ENCODE measurements at regions not wholly inside any gene's neighbourhood (a gene's known extent, or its start where the extent isn't known, plus 50 kb on each side); places are given as distances from the start of the nearest gene placed in this dataset.

- DNase-seq, result no peak
Measured at GRCh38 chr20:60591172-60591799, 633.1 kb downstream of the CDH26 start.

- DNase-seq, result no peak
Measured at GRCh38 chr20:60598528-60598927, 640.3 kb downstream of the CDH26 start.

GRCh38 chr20:60599381-60599780 lies 641.2 kb downstream of the CDH26 start:
- DNase-seq, result no peak

DNA sequence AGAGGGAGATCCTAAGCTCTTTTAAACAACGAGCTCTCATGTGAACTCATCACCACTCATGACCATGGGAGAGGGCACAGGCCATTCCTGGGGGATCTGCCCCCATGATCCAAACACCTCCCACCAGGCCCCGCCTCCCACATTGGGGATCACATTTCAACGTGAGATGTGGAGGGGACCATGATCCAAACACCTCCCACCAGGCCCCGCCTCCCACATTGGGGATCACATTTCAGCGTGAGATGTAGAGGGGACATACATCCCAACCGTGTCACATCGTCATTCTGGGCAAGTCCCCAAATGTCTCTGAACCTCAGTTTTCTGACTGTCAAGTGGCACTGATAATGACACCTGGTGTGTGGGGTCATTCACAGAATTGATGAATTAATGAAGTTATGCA lies 641.8 kb downstream of the CDH26 start:
- DNase-seq, result no peak

- no peak for DNase-seq
Measured at GRCh38 chr20:60624066-60624465, 628.0 kb upstream of the CDH4 start.

DNA sequence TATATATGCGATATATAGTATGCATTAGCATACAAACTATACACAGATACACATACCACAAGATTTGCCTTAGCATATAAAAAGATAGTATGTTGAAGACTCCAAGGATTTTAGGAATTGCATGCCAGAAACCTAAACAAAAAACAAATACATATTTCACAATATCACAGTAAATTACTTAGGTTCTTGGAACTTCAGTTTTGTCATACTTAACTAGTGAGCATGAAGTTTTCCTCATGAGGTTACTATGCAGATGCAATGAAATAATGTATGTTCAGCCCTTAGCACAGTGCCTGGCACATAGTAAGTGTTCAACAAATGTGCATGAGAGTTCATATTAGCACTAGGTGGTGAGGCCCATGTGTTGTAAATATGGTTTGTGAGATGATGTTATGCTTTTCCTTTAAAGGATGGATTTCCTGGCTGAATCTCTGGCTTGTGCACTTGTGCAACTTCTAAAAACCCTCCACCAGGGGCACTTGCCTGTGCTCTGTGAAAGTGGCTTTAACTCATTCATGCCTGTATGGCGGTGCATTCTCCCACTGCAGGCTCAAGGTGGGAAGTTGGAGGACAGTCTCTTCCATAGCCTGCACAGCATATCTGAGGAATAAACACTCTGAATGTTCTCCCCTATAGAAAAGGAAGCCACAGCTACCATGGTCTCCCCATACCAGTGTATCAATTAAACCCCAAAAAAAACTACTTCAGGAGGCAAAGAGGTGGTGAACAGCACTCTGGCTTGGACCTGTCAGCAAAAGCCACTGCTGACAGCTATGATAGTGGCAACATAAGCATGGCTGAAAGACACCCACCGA lies 624.1 kb upstream of the CDH4 start:
- no peak for DNase-seq

DNA sequence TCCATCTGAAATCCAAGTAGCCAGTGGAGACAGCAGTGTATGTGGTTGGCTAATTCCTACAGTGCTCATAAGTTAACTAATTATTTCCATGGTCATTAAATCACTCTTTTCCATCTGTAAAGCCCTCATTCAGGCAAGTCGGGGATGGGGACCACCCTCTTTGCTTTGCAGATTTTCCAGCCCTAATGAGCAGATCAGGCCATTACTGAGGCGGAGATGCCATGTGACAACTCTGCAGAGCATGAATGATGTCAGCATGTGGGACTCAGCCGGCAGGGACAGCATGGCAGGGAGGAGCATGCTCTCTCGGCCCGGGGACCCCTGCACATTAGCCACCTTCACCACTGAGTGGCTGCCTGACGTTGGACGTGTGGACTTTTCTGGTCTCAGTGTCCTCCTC lies 623.3 kb upstream of the CDH4 start:
- no peak for DNase-seq

DNA sequence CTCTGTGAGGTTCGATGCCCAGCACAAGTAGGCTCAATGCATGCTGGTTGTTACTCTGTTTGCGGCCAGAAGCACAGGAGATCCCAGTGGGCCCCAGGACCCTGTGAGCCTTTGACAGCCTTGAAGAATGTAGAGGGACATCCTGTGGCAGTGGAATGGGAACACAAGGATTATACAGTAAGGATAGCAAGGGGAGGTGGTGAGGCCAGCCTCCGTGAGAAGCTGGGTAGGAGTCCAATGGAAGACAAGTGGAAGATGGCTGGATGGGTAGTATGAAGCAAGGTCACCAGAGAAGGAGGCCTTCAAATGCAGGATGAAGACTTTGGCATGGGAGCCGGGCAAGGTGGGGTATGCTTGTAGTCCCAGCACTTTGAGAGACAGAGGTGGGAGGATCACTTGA lies 622.9 kb upstream of the CDH4 start:
- no peak for DNase-seq

DNA sequence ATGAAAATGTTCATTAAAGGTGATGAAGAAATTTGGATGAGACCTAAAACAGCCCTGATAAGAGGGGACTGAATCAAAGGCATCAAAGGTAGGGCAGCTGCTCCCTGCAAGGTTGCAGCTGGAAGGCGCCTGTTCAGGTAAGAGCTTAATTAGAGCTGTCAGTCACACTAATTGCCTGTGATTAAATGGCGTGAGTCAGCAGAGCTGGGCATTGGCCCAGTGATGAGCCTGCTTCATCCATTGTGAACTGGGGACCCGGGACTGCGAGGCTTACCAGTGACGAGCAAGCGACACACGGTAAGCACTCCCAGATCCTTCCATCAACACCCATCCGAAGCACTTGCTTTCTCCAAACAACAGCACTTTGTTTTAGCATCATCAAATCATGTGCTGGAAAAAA lies 621.5 kb upstream of the CDH4 start:
- DNase-seq, result no peak

GRCh38 chr20:60631585-60632287 lies 620.3 kb upstream of the CDH4 start:
- no peak for DNase-seq

GRCh38 chr20:60632391-60633262 lies 619.4 kb upstream of the CDH4 start:
- DNase-seq, result no peak

DNA sequence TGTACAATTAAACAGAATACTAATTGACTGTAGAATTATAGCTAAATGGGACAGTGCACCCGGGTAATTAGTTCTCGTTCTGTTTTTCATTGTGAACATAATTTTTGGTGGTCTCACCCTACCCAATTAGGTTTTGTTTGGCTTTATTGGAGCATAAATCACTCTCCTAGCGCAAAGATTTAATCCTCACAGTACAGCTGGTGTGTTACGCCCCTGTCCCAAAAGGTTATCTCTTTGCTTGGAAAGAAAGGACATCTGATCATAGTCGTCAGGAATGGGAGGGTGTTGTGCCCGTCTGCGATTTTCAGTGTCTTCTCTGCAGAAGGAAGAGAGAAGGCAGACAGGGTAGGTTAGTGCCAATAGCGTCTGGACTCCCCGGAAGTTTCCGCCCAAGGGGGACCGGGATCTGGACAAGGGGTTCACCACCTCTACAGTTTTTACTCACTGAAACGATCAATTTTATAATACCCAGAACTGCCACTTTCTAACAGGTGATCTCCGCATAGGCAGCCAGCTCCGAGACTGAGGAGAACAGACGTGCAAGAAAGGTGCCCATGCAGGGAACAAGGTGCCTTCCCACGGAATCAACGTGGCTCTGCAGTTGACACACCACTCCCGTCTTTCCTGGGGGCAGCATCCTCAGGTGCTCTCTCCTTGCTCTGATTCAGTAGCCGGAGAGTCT lies 617.4 kb upstream of the CDH4 start:
- no peak for DNase-seq

GRCh38 chr20:60636417-60636816 lies 615.6 kb upstream of the CDH4 start:
- DNase-seq, result no peak

DNA sequence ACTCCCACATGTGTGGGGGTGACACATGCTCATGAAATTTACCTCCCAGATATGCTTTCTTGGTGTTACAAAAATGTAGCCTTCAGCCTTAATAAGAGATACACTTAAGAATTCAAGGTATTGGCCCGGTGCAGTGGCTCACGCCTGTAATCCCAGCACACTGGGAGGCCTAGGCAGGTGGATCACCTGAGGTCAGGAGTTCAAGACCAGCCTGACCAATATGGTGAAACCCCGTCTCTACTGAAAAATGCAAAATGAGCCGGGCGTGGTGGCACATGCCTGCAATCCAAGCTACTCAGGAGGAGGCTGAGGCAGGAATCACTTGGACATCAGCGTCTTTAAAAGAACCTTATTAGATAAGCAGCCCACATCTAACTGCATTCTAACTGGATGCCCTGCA lies 614.3 kb upstream of the CDH4 start:
- no peak for DNase-seq

DNA sequence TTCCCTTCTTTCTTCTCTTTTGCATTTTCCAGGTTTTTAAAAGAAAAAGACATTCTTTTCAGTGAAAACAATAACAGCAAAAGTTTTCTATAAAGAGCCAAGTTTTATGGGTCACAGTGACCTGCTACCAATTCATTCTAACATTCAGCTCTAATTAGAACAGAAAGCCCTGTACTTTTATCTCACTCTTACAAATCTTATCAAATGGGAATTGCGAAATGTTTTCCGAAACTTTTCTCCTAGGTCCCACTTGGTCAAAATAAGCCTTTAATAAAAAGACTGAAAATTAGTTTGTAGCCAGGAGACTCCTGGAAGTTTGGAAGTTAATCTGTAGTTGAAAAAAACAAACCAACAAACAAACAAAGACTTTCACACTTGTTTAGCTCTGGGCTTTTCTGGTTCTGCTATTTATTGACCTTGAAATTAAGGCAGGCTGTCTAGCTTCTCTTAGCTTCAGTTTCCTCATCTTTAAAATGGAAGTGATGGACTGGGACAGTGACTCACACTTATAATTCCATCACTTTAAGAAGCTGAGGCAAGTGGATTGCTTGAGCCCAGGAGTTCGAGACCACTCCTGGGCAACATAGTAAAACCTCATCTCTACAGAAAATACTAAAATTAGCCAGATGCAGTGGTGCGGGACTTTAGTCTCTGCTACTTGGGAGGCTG lies 613.5 kb upstream of the CDH4 start:
- no peak for DNase-seq

GRCh38 chr20:60641879-60642447 lies 610.1 kb upstream of the CDH4 start:
- DNase-seq, result no peak

DNA sequence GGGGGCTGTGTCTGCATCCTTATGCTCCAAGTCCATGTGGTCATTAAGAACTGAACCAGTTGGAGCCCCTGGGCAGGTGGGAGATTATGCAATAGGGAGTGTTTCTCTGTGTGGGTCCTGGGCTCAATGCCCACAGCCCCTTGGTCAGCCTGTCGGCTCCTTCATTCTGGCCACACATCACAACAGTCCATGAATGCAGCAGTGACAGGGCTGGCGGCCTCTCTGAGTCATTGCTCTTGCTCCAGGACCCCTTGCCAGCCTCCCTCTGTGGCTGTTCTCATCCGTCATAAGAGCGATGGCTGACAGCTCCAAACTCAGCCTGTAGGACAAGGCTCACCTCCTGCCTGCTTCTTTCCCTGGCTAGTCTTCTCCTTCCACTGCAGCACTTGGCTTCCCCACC lies 609.5 kb upstream of the CDH4 start:
- DNase-seq, result no peak

GRCh38 chr20:60648556-60648955 lies 603.5 kb upstream of the CDH4 start:
- DNase-seq, result no peak

DNA sequence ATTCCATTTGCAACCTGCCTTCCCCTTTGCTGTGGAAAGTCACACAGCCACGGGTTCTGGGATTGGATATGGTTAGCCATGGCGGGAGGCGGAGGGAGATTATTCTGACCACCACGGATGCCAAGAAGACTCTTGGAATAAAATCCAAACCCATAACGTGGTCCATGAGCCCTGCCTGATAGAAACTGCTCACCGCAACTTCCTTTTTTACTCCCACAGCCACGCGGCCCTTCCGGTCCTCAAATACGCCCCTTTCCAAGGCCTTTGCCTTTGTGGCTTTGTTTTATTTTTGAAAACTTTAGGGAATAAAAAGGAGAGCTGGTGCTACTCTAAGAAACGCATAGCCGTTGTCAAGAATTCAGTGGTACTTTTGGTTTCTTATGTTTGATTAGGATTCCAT lies 602.5 kb upstream of the CDH4 start:
- DNase-seq, result no peak

- no peak for DNase-seq
Measured at GRCh38 chr20:60650087-60650486, 602.0 kb upstream of the CDH4 start.

- no peak for DNase-seq
Measured at GRCh38 chr20:60652046-60652445, 600.0 kb upstream of the CDH4 start.

- DNase-seq, result no peak
Measured at GRCh38 chr20:60652615-60653014, 599.4 kb upstream of the CDH4 start.
